ENCODE measurements at regions not wholly inside any gene's neighbourhood (a gene's known extent, or its start where the extent isn't known, plus 50 kb on each side); places are given as distances from the start of the nearest gene placed in this dataset.
"Not testable (repeated sequence)": the region's sequence is repeated elsewhere in the genome, so short reads cannot be mapped to it uniquely, and the experiment has no call there.

- DNase-seq = no peak
Measured at GRCh38 chr14:97155320-97155719, 358.1 kb downstream of the VRK1 start.

- DNase-seq = no peak
Measured at GRCh38 chr14:97155814-97156213, 358.6 kb downstream of the VRK1 start.

- no peak for DNase-seq
Measured at GRCh38 chr14:97156705-97157104, 359.5 kb downstream of the VRK1 start.

- no peak for DNase-seq
Measured at GRCh38 chr14:97158102-97158501, 360.9 kb downstream of the VRK1 start.

GRCh38 chr14:97159124-97159523 lies 361.9 kb downstream of the VRK1 start:
- DNase-seq = no peak

- DNase-seq = no peak
Measured at GRCh38 chr14:97162621-97163020, 365.4 kb downstream of the VRK1 start.

- no peak for DNase-seq
Measured at GRCh38 chr14:97164021-97164420, 366.8 kb downstream of the VRK1 start.

GRCh38 chr14:97166497-97166896 lies 369.3 kb downstream of the VRK1 start:
- no peak for DNase-seq

GRCh38 chr14:97167577-97167976 lies 370.4 kb downstream of the VRK1 start:
- not testable (repeated sequence) for DNase-seq

- no peak for DNase-seq
Measured at GRCh38 chr14:97172644-97173043, 375.5 kb downstream of the VRK1 start.

- peak; percentile 27 for DNase-seq
Measured at GRCh38 chr14:97177016-97177415, 379.8 kb downstream of the VRK1 start.

- no peak for DNase-seq
Measured at GRCh38 chr14:97177635-97178034, 380.5 kb downstream of the VRK1 start.

GRCh38 chr14:97178781-97179180 lies 381.6 kb downstream of the VRK1 start:
- no peak for DNase-seq

- DNase-seq = peak; percentile 15
Measured at GRCh38 chr14:97179573-97179972, 382.4 kb downstream of the VRK1 start.

GRCh38 chr14:97180304-97181200 lies 383.4 kb downstream of the VRK1 start:
- no peak for DNase-seq

- no peak for DNase-seq
Measured at GRCh38 chr14:97185186-97185585, 388.0 kb downstream of the VRK1 start.

- DNase-seq = no peak
Measured at GRCh38 chr14:97187916-97188315, 390.7 kb downstream of the VRK1 start.

- no peak for DNase-seq
Measured at GRCh38 chr14:97196336-97196735, 399.2 kb downstream of the VRK1 start.

GRCh38 chr14:97198813-97199212 lies 401.6 kb downstream of the VRK1 start:
- no peak for DNase-seq

GRCh38 chr14:97200245-97200644 lies 403.1 kb downstream of the VRK1 start:
- DNase-seq = no peak

GRCh38 chr14:97206916-97207315 lies 409.7 kb downstream of the VRK1 start:
- DNase-seq = no peak

GRCh38 chr14:97210202-97210601 lies 413.0 kb downstream of the VRK1 start:
- DNase-seq = no peak

- DNase-seq = no peak
Measured at GRCh38 chr14:97212399-97212798, 415.2 kb downstream of the VRK1 start.

GRCh38 chr14:97213720-97214119 lies 416.5 kb downstream of the VRK1 start:
- no peak for DNase-seq
